GM04503 (cell line): ENCODE measurements at regions not wholly inside any gene's neighbourhood (a gene's known extent, or its start where the extent isn't known, plus 50 kb on each side); places are given as distances from the start of the nearest gene placed in this dataset.

Experiments
- DNase-seq: peaks from one replicate; pipeline ENCODE4 v3.0.0-alpha.2; 2012; ENCODE audit warnings: low read depth

- DNase-seq = no peak
Observed at GRCh38 chr1:193549081-193549480, 362.7 kb upstream of the B3GALT2 start.

DNA sequence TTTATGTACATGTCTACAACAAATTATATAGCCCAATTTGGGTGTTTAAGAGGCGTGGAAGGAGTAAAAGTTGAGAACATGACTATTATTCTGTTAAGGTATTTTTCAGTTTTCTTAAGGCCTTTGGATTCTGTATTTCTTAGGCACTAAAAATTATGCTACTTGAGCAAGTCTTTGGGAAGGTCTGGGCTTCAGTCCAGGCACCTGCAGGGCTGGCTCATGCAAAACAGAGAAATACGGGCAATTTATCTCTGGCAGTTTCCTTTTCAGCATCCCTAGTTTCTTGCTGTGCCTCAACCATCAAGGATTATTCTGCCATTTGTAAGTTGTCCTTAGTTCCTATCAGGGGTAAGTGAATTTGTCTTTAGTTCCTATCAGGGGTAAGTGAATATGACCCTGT is 358.8 kb upstream of the B3GALT2 start:
- DNase-seq = no peak

- no peak for DNase-seq
Observed at GRCh38 chr1:193543259-193543658, 356.8 kb upstream of the B3GALT2 start.

DNA sequence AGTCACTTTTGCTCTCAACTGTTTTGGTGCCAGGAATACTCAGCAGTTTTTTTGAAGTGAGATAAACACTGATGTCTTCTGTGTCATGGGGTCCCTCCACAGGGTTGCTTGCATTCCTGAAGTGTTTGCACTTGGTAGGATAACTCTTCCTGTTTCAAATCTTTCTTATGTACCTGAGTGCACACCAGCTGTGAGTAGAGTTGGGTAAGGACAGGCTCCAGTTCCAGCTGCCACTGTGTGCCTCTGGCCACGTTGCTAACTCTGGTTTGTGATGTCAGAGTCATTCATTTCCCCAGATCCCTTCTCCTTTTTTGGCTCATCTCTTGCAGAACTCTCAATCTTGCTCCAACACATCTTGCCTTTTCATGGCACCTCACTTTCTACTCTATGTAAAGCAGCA is 356.3 kb upstream of the B3GALT2 start:
- no peak for DNase-seq

- DNase-seq = no peak
Observed at GRCh38 chr1:193540511-193540910, 354.1 kb upstream of the B3GALT2 start.

- DNase-seq = no peak
Observed at GRCh38 chr1:193539731-193540459, 353.5 kb upstream of the B3GALT2 start.

- no peak for DNase-seq
Observed at GRCh38 chr1:193538680-193539079, 352.3 kb upstream of the B3GALT2 start.

GRCh38 chr1:193538003-193538354 is 351.6 kb upstream of the B3GALT2 start:
- DNase-seq = no peak

DNA sequence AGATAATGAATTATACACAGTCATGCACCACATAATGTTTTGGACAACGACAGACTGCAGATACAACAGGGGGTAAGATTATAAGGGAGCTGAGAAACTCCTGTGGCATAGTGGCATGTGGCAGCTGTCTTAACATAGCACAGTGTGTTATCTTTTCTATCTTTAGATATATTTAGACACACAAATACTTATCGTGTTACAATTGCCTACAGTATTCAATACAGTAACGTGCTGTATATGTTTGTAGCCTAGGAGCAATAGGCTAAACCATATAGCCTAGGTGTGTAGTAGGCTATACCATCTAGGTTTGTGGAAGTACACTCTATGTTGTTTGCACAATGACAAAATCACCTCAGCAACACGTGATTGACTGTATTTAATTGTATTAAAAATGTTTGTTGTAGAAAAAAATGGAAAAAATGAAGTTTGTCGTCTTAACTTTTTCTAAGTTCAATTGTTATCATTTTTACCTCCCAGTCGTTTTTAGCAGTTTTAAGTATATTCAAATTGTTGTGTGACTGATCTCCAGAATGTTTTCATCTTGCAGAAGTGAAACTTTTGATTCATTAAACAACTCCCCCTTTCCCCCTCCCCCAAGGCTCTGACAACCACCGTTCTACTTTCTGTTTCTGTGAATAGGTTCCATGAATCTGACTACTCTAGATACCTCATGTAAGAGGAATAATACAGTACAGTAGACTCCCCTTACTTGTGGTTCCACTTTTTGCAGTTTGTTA is 351.0 kb upstream of the B3GALT2 start:
- DNase-seq = no peak

GRCh38 chr1:193533853-193534252 is 347.4 kb upstream of the B3GALT2 start:
- DNase-seq = no peak

DNA sequence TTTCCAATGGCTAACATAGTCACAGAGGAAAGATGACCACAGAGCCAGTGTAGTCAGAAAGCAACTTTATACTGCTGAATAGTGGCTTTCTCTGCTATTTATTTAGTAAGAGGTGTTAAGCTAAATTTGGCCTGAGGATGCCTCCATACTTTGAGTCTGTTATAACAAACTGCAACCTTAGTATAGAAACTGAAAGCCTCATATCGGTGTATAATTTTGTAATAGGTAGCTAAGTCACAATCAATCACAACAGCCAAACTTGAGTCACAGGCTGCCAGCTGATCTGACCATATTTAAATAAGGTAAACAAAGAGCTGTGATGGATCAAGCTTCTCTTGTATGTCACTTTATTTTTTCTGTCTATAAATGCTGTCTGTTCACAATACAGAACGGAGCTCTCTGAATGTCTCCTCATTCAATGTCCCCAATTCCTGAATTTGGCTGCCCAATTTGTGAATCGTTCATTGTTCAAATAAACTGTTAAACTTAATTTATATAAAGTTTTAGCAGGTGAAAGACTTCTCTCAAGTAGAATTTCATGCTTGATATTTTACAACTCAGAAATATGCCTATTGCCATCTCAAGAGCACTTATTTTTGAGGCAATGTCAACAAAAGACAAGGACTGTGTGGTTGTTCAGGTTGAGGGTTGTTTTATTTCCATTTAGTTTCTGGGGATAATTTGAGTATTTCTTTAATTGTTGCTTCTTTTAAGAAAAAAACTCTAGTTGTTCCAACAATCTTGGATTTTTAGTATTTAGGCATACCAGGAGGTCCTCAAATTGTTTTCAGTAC is 339.7 kb upstream of the B3GALT2 start:
- DNase-seq = no peak

GRCh38 chr1:193525411-193525810 is 339.0 kb upstream of the B3GALT2 start:
- DNase-seq = no peak

GRCh38 chr1:193524616-193525015 is 338.2 kb upstream of the B3GALT2 start:
- no peak for DNase-seq

- no peak for DNase-seq
Observed at GRCh38 chr1:193524021-193524420, 337.6 kb upstream of the B3GALT2 start.

GRCh38 chr1:193520472-193520871 is 334.1 kb upstream of the B3GALT2 start:
- DNase-seq = no peak

GRCh38 chr1:193519922-193520321 is 333.5 kb upstream of the B3GALT2 start:
- DNase-seq = no peak

- no peak for DNase-seq
Observed at GRCh38 chr1:193516755-193517388, 330.5 kb upstream of the B3GALT2 start.

GRCh38 chr1:193514397-193514796 is 328.0 kb upstream of the B3GALT2 start:
- DNase-seq = no peak

GRCh38 chr1:193513032-193513431 is 326.6 kb upstream of the B3GALT2 start:
- no peak for DNase-seq

- no peak for DNase-seq
Observed at GRCh38 chr1:193504920-193505319, 318.5 kb upstream of the B3GALT2 start.

DNA sequence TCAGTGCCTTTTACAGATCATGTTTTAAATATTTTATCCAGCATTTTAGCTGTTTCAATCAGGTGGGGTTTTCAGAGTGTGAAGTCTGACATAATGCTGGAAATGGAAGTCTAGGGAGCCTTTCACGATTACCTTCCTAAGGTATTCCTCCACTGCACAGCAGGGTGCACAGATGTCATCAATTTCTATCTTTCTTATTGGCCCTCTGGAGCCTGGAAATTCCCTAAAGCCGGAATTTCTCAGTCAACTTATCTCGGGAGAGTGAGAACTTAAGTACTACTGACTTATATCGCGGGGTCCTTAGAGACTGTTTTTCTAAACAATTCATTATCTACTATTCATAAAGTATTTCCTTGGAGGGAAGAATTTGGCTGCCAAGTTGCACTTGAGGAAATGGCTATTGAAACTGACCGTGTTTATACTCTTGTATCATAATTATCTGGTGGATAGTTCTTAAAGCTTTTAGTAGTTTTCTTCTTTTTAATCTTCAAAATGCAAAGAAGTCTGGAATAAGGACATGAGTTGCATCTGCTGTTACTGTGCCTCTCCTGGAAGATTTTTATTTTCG is 311.8 kb upstream of the B3GALT2 start:
- DNase-seq = no peak

DNA sequence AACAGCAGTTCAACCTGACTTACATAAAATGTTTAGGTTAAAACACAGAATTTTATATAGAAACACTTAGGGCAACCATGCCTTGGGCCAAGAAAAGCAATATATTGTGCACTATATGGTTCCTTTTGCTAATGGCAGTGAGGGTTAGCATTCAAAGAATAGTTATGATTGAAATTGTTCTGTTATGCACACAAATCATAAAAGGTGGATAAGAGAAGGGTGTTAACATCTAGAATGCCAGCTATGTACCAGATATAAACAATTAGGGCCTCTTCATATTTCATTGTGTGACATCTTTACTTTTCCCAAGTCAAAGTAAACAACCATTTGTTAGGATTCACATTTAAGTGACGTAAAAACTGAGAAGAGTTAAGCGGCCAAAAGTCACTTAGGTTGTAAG is 308.0 kb upstream of the B3GALT2 start:
- no peak for DNase-seq
